ENCODE measurements at regions not wholly inside any gene's neighbourhood (a gene's known extent, or its start where the extent isn't known, plus 50 kb on each side); places are given as distances from the start of the nearest gene placed in this dataset.

GRCh38 chr4:74627504-74627903 lies 166.8 kb downstream of the BTC start:
- no peak for TF ChIP-seq CTCF (IDR thresholded peaks at IDR 0.05)
- no peak for TF ChIP-seq POLR2A (IDR thresholded peaks at IDR 0.05)
